ENCODE measurements at regions not wholly inside any gene's neighbourhood (a gene's known extent, or its start where the extent isn't known, plus 50 kb on each side); places are given as distances from the start of the nearest gene placed in this dataset.

- Histone ChIP-seq H3K4me1 (ENCODE audit: insufficient read depth, insufficient read length) (no peaks in the 10 kb centered on the region), H3K9me3 (ENCODE audit: insufficient read depth, low read length) (no peaks in the 10 kb centered on the region), H3K36me3 (ENCODE audit: insufficient read depth, insufficient read length, low read length) (no peaks in the 10 kb centered on the region), H3K9ac (ENCODE audit: insufficient read length, low read depth) (no peak overlapping the region), H3K4me3 (ENCODE audit: insufficient read length, low read depth) (no peak overlapping the region), H3K27me3 (ENCODE audit: insufficient read depth, insufficient read length) (no peaks in the 10 kb centered on the region)
- TF ChIP-seq YY1 (IDR thresholded peaks at IDR 0.05; ENCODE audit: insufficient read depth, insufficient read length) (no peak), SUZ12 (IDR thresholded peaks at IDR 0.05; ENCODE audit: extremely low read depth, insufficient read depth, insufficient read length) (no peak), ZNF274 (IDR thresholded peaks at IDR 0.05; ENCODE audit: low read depth, low read length) (no peak)
- no peak for DNase-seq (ENCODE audit: low read depth, low spot score)
Measured at GRCh38 chr3:103059432-103059831, 624.6 kb downstream of the ZPLD1 start.

- H3K9me3 ChIP-seq (ENCODE audit: insufficient read depth, low read length) = no peaks in the 10 kb centered on the region
Measured at GRCh38 chr3:103060242-103060641, 625.4 kb downstream of the ZPLD1 start.

GRCh38 chr3:103067963-103068362, 633.1 kb downstream of the ZPLD1 start:
- no peak overlapping the region for H3K9ac ChIP-seq (ENCODE audit: insufficient read length, low read depth)
- no peaks in the 10 kb centered on the region for H3K9me3 ChIP-seq (ENCODE audit: insufficient read depth, low read length)
- TF ChIP-seq YY1 (IDR thresholded peaks at IDR 0.05; ENCODE audit: insufficient read depth, insufficient read length) (no peak), SUZ12 (IDR thresholded peaks at IDR 0.05; ENCODE audit: extremely low read depth, insufficient read depth, insufficient read length) (no peak), ZNF274 (IDR thresholded peaks at IDR 0.05; ENCODE audit: low read depth, low read length) (no peak)
- H3K27me3 ChIP-seq (ENCODE audit: insufficient read depth, insufficient read length) = no peaks in the 10 kb centered on the region
- no peak for DNase-seq (ENCODE audit: low read depth, low spot score)
- H3K4me1 ChIP-seq (ENCODE audit: insufficient read depth, insufficient read length) = no peaks in the 10 kb centered on the region
- H3K4me3 ChIP-seq (ENCODE audit: insufficient read length, low read depth) = no peak overlapping the region
- no peaks in the 10 kb centered on the region for H3K36me3 ChIP-seq (ENCODE audit: insufficient read depth, insufficient read length, low read length)

More at GRCh38 chr3:103060242-103060641, 625.4 kb downstream of the ZPLD1 start:
- TF ChIP-seq SUZ12 (IDR thresholded peaks at IDR 0.05; ENCODE audit: extremely low read depth, insufficient read depth, insufficient read length) (no peak), YY1 (IDR thresholded peaks at IDR 0.05; ENCODE audit: insufficient read depth, insufficient read length) (no peak), ZNF274 (IDR thresholded peaks at IDR 0.05; ENCODE audit: low read depth, low read length) (no peak)
- no peak for DNase-seq (ENCODE audit: low read depth, low spot score)
- H3K4me1 ChIP-seq (ENCODE audit: insufficient read depth, insufficient read length) = no peaks in the 10 kb centered on the region
- H3K27me3 ChIP-seq (ENCODE audit: insufficient read depth, insufficient read length) = no peaks in the 10 kb centered on the region
- H3K9ac ChIP-seq (ENCODE audit: insufficient read length, low read depth) = no peak overlapping the region
- no peaks in the 10 kb centered on the region for H3K36me3 ChIP-seq (ENCODE audit: insufficient read depth, insufficient read length, low read length)
- H3K4me3 ChIP-seq (ENCODE audit: insufficient read length, low read depth) = no peak overlapping the region

GRCh38 chr3:103075282-103075681, 640.5 kb downstream of the ZPLD1 start:
- no peak for DNase-seq (ENCODE audit: low read depth, low spot score)
- H3K9ac ChIP-seq (ENCODE audit: insufficient read length, low read depth) = no peak overlapping the region
- TF ChIP-seq YY1 (IDR thresholded peaks at IDR 0.05; ENCODE audit: insufficient read depth, insufficient read length) (no peak), SUZ12 (IDR thresholded peaks at IDR 0.05; ENCODE audit: extremely low read depth, insufficient read depth, insufficient read length) (no peak), ZNF274 (IDR thresholded peaks at IDR 0.05; ENCODE audit: low read depth, low read length) (no peak)
- H3K9me3 ChIP-seq (ENCODE audit: insufficient read depth, low read length) = no peaks in the 10 kb centered on the region
- H3K27me3 ChIP-seq (ENCODE audit: insufficient read depth, insufficient read length) = no peaks in the 10 kb centered on the region
- no peaks in the 10 kb centered on the region for H3K4me1 ChIP-seq (ENCODE audit: insufficient read depth, insufficient read length)
- H3K4me3 ChIP-seq (ENCODE audit: insufficient read length, low read depth) = no peak overlapping the region
- H3K36me3 ChIP-seq (ENCODE audit: insufficient read depth, insufficient read length, low read length) = no peaks in the 10 kb centered on the region

GRCh38 chr3:103077910-103078309, 643.1 kb downstream of the ZPLD1 start:
- H3K4me3 ChIP-seq (ENCODE audit: insufficient read length, low read depth) = no peak overlapping the region
- H3K9ac ChIP-seq (ENCODE audit: insufficient read length, low read depth) = no peak overlapping the region
- H3K4me1 ChIP-seq (ENCODE audit: insufficient read depth, insufficient read length) = no peaks in the 10 kb centered on the region
- no peaks in the 10 kb centered on the region for H3K36me3 ChIP-seq (ENCODE audit: insufficient read depth, insufficient read length, low read length)
- no peaks in the 10 kb centered on the region for H3K9me3 ChIP-seq (ENCODE audit: insufficient read depth, low read length)
- DNase-seq (ENCODE audit: low read depth, low spot score) = no peak
- H3K27me3 ChIP-seq (ENCODE audit: insufficient read depth, insufficient read length) = no peaks in the 10 kb centered on the region
- TF ChIP-seq SUZ12 (IDR thresholded peaks at IDR 0.05; ENCODE audit: extremely low read depth, insufficient read depth, insufficient read length) (no peak), YY1 (IDR thresholded peaks at IDR 0.05; ENCODE audit: insufficient read depth, insufficient read length) (no peak), ZNF274 (IDR thresholded peaks at IDR 0.05; ENCODE audit: low read depth, low read length) (no peak)

- Histone ChIP-seq H3K27me3 (ENCODE audit: insufficient read depth, insufficient read length) (no peaks in the 10 kb centered on the region), H3K36me3 (ENCODE audit: insufficient read depth, insufficient read length, low read length) (no peaks in the 10 kb centered on the region)
Measured at GRCh38 chr3:103082501-103082900, 647.7 kb downstream of the ZPLD1 start.

GRCh38 chr3:103083848-103084631, 649.2 kb downstream of the ZPLD1 start:
- no peak overlapping the region for H3K9ac ChIP-seq (ENCODE audit: insufficient read length, low read depth)
- H3K4me1 ChIP-seq (ENCODE audit: insufficient read depth, insufficient read length) = no peaks in the 10 kb centered on the region
- H3K27me3 ChIP-seq (ENCODE audit: insufficient read depth, insufficient read length) = no peaks in the 10 kb centered on the region
- TF ChIP-seq YY1 (IDR thresholded peaks at IDR 0.05; ENCODE audit: insufficient read depth, insufficient read length) (no peak), ZNF274 (IDR thresholded peaks at IDR 0.05; ENCODE audit: low read depth, low read length) (no peak), SUZ12 (IDR thresholded peaks at IDR 0.05; ENCODE audit: extremely low read depth, insufficient read depth, insufficient read length) (no peak)
- no peaks in the 10 kb centered on the region for H3K9me3 ChIP-seq (ENCODE audit: insufficient read depth, low read length)
- no peak overlapping the region for H3K4me3 ChIP-seq (ENCODE audit: insufficient read length, low read depth)
- H3K36me3 ChIP-seq (ENCODE audit: insufficient read depth, insufficient read length, low read length) = no peaks in the 10 kb centered on the region
- DNase-seq (ENCODE audit: low read depth, low spot score) = no peak

More at GRCh38 chr3:103082501-103082900, 647.7 kb downstream of the ZPLD1 start:
- no peak for DNase-seq (ENCODE audit: low read depth, low spot score)
- Histone ChIP-seq H3K9ac (ENCODE audit: insufficient read length, low read depth) (no peak overlapping the region), H3K4me1 (ENCODE audit: insufficient read depth, insufficient read length) (no peaks in the 10 kb centered on the region), H3K9me3 (ENCODE audit: insufficient read depth, low read length) (no peaks in the 10 kb centered on the region), H3K4me3 (ENCODE audit: insufficient read length, low read depth) (no peak overlapping the region)
- TF ChIP-seq SUZ12 (IDR thresholded peaks at IDR 0.05; ENCODE audit: extremely low read depth, insufficient read depth, insufficient read length) = no peak
- no peak for TF ChIP-seq YY1 (IDR thresholded peaks at IDR 0.05; ENCODE audit: insufficient read depth, insufficient read length)
- no peak for TF ChIP-seq ZNF274 (IDR thresholded peaks at IDR 0.05; ENCODE audit: low read depth, low read length)
